ENCODE measurements at regions not wholly inside any gene's neighbourhood (a gene's known extent, or its start where the extent isn't known, plus 50 kb on each side); places are given as distances from the start of the nearest gene placed in this dataset.

GRCh38 chr3:80701349-80701748 is 933.6 kb upstream of the ROBO1 start:
- intact Hi-C loops (cut with DNase I; ENCODE audit: low total_unique reads): no loop called here
- no peaks in the 10 kb centered on the region for H3K27me3 ChIP-seq
- 71 to 82% methylated on average over 1 of the region's 1 CpG for WGBS, 2 donors
- no peak overlapping the region for H3K4me3 ChIP-seq
- H3K27ac ChIP-seq: no peak overlapping the region
- TF ChIP-seq POLR2A (IDR thresholded peaks at IDR 0.05): no peak
- TF ChIP-seq CTCF (IDR thresholded peaks at IDR 0.05): no peak
- no peaks in the 10 kb centered on the region for H3K9me3 ChIP-seq
- no peaks in the 10 kb centered on the region for H3K4me1 ChIP-seq
- no peak for DNase-seq
- no peaks in the 10 kb centered on the region for H3K36me3 ChIP-seq (ENCODE audit: low read depth, missing control alignments)

DNA sequence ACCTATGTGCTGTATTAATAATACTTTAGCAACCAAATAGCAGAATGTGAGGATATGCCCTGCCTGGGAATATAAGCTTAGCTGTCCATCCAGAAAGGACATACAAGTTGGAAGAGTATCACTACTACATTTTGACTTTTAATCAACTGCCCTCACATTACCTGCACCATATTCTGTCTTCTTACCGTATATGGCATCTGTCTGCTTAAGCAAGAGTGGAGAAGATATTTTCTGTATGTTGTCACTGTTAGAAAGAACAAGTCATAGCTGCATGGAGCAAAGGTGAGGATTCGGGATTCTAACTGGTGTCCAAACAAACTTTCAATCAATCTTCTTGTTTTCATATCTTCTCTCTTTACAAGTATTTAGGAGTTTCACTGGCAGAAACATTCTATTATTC is 929.5 kb upstream of the ROBO1 start:
- no peak for TF ChIP-seq POLR2A (IDR thresholded peaks at IDR 0.05)
- TF ChIP-seq CTCF (IDR thresholded peaks at IDR 0.05): no peak

GRCh38 chr3:80696280-80696679 is 928.5 kb upstream of the ROBO1 start:
- no peaks in the 10 kb centered on the region for H3K9me3 ChIP-seq
- H3K27me3 ChIP-seq: no peaks in the 10 kb centered on the region
- DNase-seq: no peak
- H3K27ac ChIP-seq: no peak overlapping the region
- 89 to 91% methylated on average over 2 of the region's 2 CpGs for WGBS, 2 donors
- intact Hi-C loops (cut with DNase I; ENCODE audit: low total_unique reads): no loop called here
- TF ChIP-seq CTCF (IDR thresholded peaks at IDR 0.05) (no peak), POLR2A (IDR thresholded peaks at IDR 0.05) (no peak)
- no peak overlapping the region for H3K4me3 ChIP-seq
- H3K4me1 ChIP-seq: no peaks in the 10 kb centered on the region
- no peaks in the 10 kb centered on the region for H3K36me3 ChIP-seq (ENCODE audit: low read depth, missing control alignments)

More for the DNA sequence above, 929.5 kb upstream of the ROBO1 start:
- WGBS, 2 donors: 87 to 89% methylated on average over 2 of the region's 2 CpGs
- no peaks in the 10 kb centered on the region for H3K36me3 ChIP-seq (ENCODE audit: low read depth, missing control alignments)
- H3K4me3 ChIP-seq: no peak overlapping the region
- H3K27ac ChIP-seq: no peak overlapping the region
- no peaks in the 10 kb centered on the region for H3K9me3 ChIP-seq
- no peak for DNase-seq
- H3K4me1 ChIP-seq: no peaks in the 10 kb centered on the region
- H3K27me3 ChIP-seq: no peaks in the 10 kb centered on the region
- intact Hi-C loops (cut with DNase I; ENCODE audit: low total_unique reads): no loop called here

- peak; percentile 39 for DNase-seq
- no peak overlapping the region for H3K27ac ChIP-seq
- no peaks in the 10 kb centered on the region for H3K36me3 ChIP-seq (ENCODE audit: low read depth, missing control alignments)
- intact Hi-C loops (cut with DNase I; ENCODE audit: low total_unique reads): no loop called here
- no peaks in the 10 kb centered on the region for H3K4me1 ChIP-seq
- H3K9me3 ChIP-seq: no peaks in the 10 kb centered on the region
- H3K4me3 ChIP-seq: no peak overlapping the region
- WGBS, 2 donors: 21 to 31% methylated on average over 2 of the region's 2 CpGs
- TF ChIP-seq CTCF (IDR thresholded peaks at IDR 0.05) (peak in 1 of 3 experiments; percentile 43), POLR2A (IDR thresholded peaks at IDR 0.05) (no peak)
- H3K27me3 ChIP-seq: no peaks in the 10 kb centered on the region
Measured at GRCh38 chr3:80688814-80689213, 921.0 kb upstream of the ROBO1 start.

DNA sequence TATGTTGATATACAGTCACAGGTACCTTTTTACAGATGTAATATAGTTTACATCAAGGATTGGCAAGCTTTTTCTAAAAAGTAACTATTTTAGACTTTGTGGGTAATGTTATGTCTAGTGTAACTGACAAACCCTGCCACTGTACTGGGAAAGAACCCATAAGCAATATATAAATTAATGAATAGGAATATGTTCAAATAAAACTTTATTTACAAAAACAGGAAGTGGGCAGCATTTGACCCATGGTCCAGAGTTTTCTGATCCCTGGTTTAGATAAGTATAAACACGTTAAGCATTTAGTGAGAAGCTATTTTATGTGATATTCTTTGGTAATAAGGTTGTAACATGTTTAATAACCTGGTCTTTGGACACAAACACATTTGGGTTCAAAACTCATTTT is 915.2 kb upstream of the ROBO1 start:
- no peaks in the 10 kb centered on the region for H3K27me3 ChIP-seq
- no peak overlapping the region for H3K4me3 ChIP-seq
- no peak for DNase-seq
- intact Hi-C loops (cut with DNase I; ENCODE audit: low total_unique reads): no loop called here
- WGBS, 2 donors: 89 to 90% methylated on average over 1 of the region's 1 CpG
- H3K9me3 ChIP-seq: no peaks in the 10 kb centered on the region
- H3K36me3 ChIP-seq (ENCODE audit: low read depth, missing control alignments): no peaks in the 10 kb centered on the region
- H3K4me1 ChIP-seq: no peaks in the 10 kb centered on the region
- no peak for TF ChIP-seq CTCF (IDR thresholded peaks at IDR 0.05)
- no peak for TF ChIP-seq POLR2A (IDR thresholded peaks at IDR 0.05)
- H3K27ac ChIP-seq: no peak overlapping the region

All from testis (tissue), 2 donors.